Mesenchymal stem cell (in vitro differentiated cells and primary cell): ENCODE measurements at regions not wholly inside any gene's neighbourhood (a gene's known extent, or its start where the extent isn't known, plus 50 kb on each side); places are given as distances from the start of the nearest gene placed in this dataset.
A peak's percentile ranks its signal among the peaks of the same experiment; 100 is the strongest.

Source experiments
- DNase-seq: peaks from one replicate; pipeline ENCODE4 v3.0.0-alpha.2; 2013
- H2AFZ ChIP-seq: one replicate; pipeline ENCODE4 v1.6.1; 2013; ENCODE audit warnings: low read depth, mild to moderate bottlenecking, control low read depth, inconsistent platforms, low read length, moderate library complexity
- H2AK5ac ChIP-seq: 2 replicates; pipeline ENCODE4 v1.6.1; 2013; ENCODE audit warnings: low read length, moderate library complexity, mild to moderate bottlenecking, inconsistent platforms; ENCODE audit not compliant: severe bottlenecking
- H2BK120ac ChIP-seq: one replicate; pipeline ENCODE4 v1.6.1; 2013; ENCODE audit warnings: low read depth, mild to moderate bottlenecking, inconsistent platforms, low read length, moderate library complexity
- H2BK12ac ChIP-seq, 2 experiments: one replicate each; pipeline ENCODE4 v1.6.1; 2013; ENCODE audit warnings: inconsistent platforms in 2 of 2, low read length in 2 of 2, mild to moderate bottlenecking in 2 of 2, moderate library complexity in 2 of 2, control low read depth in 1 of 2
- H2BK15ac ChIP-seq: one replicate; pipeline ENCODE4 v1.6.1; 2013; ENCODE audit warnings: mild to moderate bottlenecking, low read depth, inconsistent platforms; ENCODE audit not compliant: poor library complexity, severe bottlenecking
- H2BK5ac ChIP-seq: 2 replicates; pipeline ENCODE4 v1.6.1; 2013; ENCODE audit warnings: low read depth, mild to moderate bottlenecking, low read length, control low read depth, inconsistent platforms; ENCODE audit not compliant: poor library complexity, severe bottlenecking
- H3K14ac ChIP-seq, 2 experiments: one replicate each; pipeline ENCODE4 v1.6.1; 2013; ENCODE audit warnings: inconsistent platforms in 2 of 2, low read length in 2 of 2, control low read depth in 1 of 2, mild to moderate bottlenecking in 1 of 2, moderate library complexity in 1 of 2
- H3K18ac ChIP-seq, 2 experiments: one replicate each; pipeline ENCODE4 v1.6.1; 2013; ENCODE audit warnings: inconsistent platforms in 2 of 2, low read length in 2 of 2, control low read depth in 1 of 2, low read depth in 1 of 2, mild to moderate bottlenecking in 1 of 2
- H3K23ac ChIP-seq, 2 experiments: one replicate each; pipeline ENCODE4 v1.6.1; 2013; ENCODE audit warnings: inconsistent platforms in 2 of 2, low read length in 2 of 2, mild to moderate bottlenecking in 2 of 2, moderate library complexity in 2 of 2, control low read depth in 1 of 2
- H3K27ac ChIP-seq: 2 replicates; pipeline ENCODE4 v1.5.1; 2013; ENCODE audit warnings: mild to moderate bottlenecking, moderate library complexity, low read length, control low read depth, inconsistent platforms; ENCODE audit not compliant: poor library complexity, severe bottlenecking
- H3K27me3 ChIP-seq, 2 experiments: 2 replicates each; pipeline versions ENCODE4 v1.6.1 to v1.7.0; 2013; ENCODE audit warnings: low read length in 2 of 2, mild to moderate bottlenecking in 2 of 2, moderate library complexity in 2 of 2, control low read depth in 1 of 2, inconsistent platforms in 1 of 2; ENCODE audit not compliant: control insufficient read depth in 1 of 2, insufficient read depth in 1 of 2
- H3K36me3 ChIP-seq, 2 experiments: 2 replicates each; pipeline versions ENCODE4 v1.6.1 to v1.7.0; 2013; ENCODE audit warnings: low read length in 2 of 2, control low read depth in 1 of 2, inconsistent platforms in 1 of 2, low read depth in 1 of 2, mild to moderate bottlenecking in 1 of 2; ENCODE audit not compliant: insufficient read depth in 2 of 2, control insufficient read depth in 1 of 2
- H3K4ac ChIP-seq, 2 experiments: one replicate each; pipeline ENCODE4 v1.6.1; 2013; ENCODE audit warnings: inconsistent platforms in 2 of 2, low read length in 2 of 2, mild to moderate bottlenecking in 2 of 2, moderate library complexity in 2 of 2, control low read depth in 1 of 2, low read depth in 1 of 2
- H3K4me1 ChIP-seq: 2 replicates; pipeline ENCODE4 v1.6.1; 2013; ENCODE audit warnings: low read depth, low read length, control low read depth; ENCODE audit not compliant: control insufficient read depth, insufficient read depth
- H3K4me2 ChIP-seq: 2 replicates; pipeline ENCODE4 v1.6.1; 2013; ENCODE audit warnings: low read length, mild to moderate bottlenecking, inconsistent platforms; ENCODE audit not compliant: poor library complexity, severe bottlenecking
- H3K4me3 ChIP-seq, 2 experiments: 2 replicates each; pipeline versions ENCODE4 v1.5.1 to v1.7.0; 2013; ENCODE audit warnings: low read length in 2 of 2, mild to moderate bottlenecking in 2 of 2, control low read depth in 1 of 2, low read depth in 1 of 2; ENCODE audit not compliant: insufficient read depth in 1 of 2
- H3K79me1 ChIP-seq: replicated peaks from 2 replicates; pipeline ENCODE4 v1.6.1; 2013; ENCODE audit warnings: mild to moderate bottlenecking, control low read depth, low read length, inconsistent platforms; ENCODE audit not compliant: poor library complexity, severe bottlenecking
- H3K9ac ChIP-seq: 2 replicates; pipeline ENCODE4 v1.7.0; 2013; ENCODE audit warnings: mild to moderate bottlenecking, low read length, moderate library complexity
- H3K9me3 ChIP-seq: 2 replicates; pipeline ENCODE4 v1.7.0; 2013; ENCODE audit warnings: mild to moderate bottlenecking, low read length; ENCODE audit not compliant: control insufficient read depth
- H4K8ac ChIP-seq: one replicate; pipeline ENCODE4 v1.6.1; 2013; ENCODE audit warnings: inconsistent platforms, mild to moderate bottlenecking, low read length, moderate library complexity
- H4K91ac ChIP-seq: one replicate; pipeline ENCODE4 v1.6.1; 2013; ENCODE audit warnings: mild to moderate bottlenecking, low read length, inconsistent platforms
- WGBS: methylation state at CpG from one replicate; pipeline ENCODE4 v1.1.7; 2013; ENCODE audit warnings: mixed read lengths; 5-methylcytosine and 5-hydroxymethylcytosine counted together

DNA sequence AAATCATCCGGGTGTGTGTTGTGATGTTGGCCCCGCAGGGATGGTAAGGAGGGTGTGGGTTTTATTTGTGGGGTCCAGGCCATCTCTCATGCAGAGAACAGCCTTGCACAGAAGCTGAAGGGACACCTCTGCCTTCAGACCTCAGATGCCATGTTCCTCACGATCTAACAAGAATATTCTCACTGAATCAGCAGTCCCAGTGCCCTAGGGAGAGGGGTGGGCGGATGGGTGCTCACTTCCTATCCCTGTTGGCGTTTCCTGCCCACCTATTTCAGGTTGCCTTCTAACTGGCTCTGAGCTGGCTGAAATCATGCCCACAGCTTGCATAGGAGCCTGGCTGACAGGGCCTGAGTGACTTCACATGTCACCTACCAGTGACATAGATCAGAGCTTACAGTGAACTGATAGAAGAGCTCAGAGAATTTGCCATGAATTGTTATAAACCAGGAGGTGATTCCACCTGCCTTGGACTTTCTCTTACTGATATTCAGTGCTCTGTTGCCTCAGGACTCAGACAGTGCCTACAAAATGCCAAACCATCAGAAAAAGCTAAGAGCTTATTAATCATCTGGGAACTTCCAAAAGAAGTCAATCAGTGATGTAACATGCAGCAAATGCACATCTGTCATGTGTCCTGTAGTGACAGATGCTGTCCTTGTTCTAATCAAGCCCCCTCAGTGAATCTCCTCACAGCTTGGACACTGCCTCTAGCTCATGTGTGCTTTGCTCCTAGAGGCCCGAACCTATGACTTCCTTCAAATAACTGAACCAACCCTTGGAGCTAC lies 186.8 kb upstream of the ADRA1D start:
- WGBS, result 83% methylated on average over 6 of the region's 6 CpGs
- no peak overlapping the region for H2BK5ac ChIP-seq

DNA sequence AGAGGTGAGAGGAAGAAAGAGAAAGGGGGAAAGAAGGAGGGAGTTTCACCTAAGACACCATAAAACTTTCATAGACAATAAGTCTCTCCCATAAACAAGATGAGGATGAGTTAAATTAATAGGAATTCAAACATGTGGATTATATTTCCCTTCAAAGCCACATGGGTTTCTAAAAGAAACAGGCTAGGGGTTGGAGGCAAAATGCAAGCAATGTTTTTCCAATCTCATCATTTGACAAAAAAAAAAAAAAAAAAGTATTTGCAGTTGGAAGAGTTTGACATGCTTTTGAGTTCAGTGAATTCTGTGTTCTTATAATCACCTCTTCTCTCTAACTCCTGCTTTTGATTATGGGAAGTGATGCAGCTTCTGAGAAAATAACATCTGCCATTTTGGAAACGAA lies 186.1 kb upstream of the ADRA1D start:
- Histone ChIP-seq H3K79me1 (no peaks in the 10 kb centered on the region), H3K4ac (no peak overlapping the region), H3K4me1 (no peaks in the 10 kb centered on the region), H3K27ac (no peak overlapping the region), H2BK120ac (no peak overlapping the region), H4K91ac (no peak overlapping the region), H3K4me3 (peak overlapping the region in 1 of 2 experiments; percentile 35), H3K9me3 (no peaks in the 10 kb centered on the region), H2BK15ac (no peak overlapping the region), H2AFZ (no peak overlapping the region), H2BK5ac (no peak overlapping the region), H3K36me3 (no peaks in the 10 kb centered on the region), H3K9ac (peak overlapping the region; percentile 71), H3K18ac (no peak overlapping the region), H2AK5ac (no peak overlapping the region), H3K27me3 (peaks cover 3 to 4% of the 10 kb centered on the region in 2 experiments), H2BK12ac (no peak overlapping the region), H4K8ac (no peak overlapping the region), H3K23ac (no peak overlapping the region), H3K4me2 (no peak overlapping the region), H3K14ac (no peak overlapping the region)
- no peak for DNase-seq
- 47% methylated on average over 1 of the region's 1 CpG for WGBS

More for the DNA sequence above, 186.8 kb upstream of the ADRA1D start:
- no peak overlapping the region for H2BK15ac ChIP-seq
- no peaks in the 10 kb centered on the region for H3K36me3 ChIP-seq
- H3K27ac ChIP-seq, result no peak overlapping the region
- H2AFZ ChIP-seq, result no peak overlapping the region
- no peaks in the 10 kb centered on the region for H3K4me1 ChIP-seq
- no peak overlapping the region for H3K18ac ChIP-seq
- no peak overlapping the region for H2BK12ac ChIP-seq
- no peak for DNase-seq
- H3K4me2 ChIP-seq, result no peak overlapping the region
- H3K9me3 ChIP-seq, result no peaks in the 10 kb centered on the region
- H3K4me3 ChIP-seq, result no peak overlapping the region
- H3K79me1 ChIP-seq, result no peaks in the 10 kb centered on the region
- no peak overlapping the region for H3K4ac ChIP-seq
- no peak overlapping the region for H2AK5ac ChIP-seq
- H3K23ac ChIP-seq, result no peak overlapping the region
- no peak overlapping the region for H3K14ac ChIP-seq
- peaks cover 3 to 4% of the 10 kb centered on the region in 2 experiments for H3K27me3 ChIP-seq
- peak overlapping the region; percentile 71 for H3K9ac ChIP-seq
- no peak overlapping the region for H2BK120ac ChIP-seq
- H4K8ac ChIP-seq, result no peak overlapping the region
- H4K91ac ChIP-seq, result no peak overlapping the region

DNA sequence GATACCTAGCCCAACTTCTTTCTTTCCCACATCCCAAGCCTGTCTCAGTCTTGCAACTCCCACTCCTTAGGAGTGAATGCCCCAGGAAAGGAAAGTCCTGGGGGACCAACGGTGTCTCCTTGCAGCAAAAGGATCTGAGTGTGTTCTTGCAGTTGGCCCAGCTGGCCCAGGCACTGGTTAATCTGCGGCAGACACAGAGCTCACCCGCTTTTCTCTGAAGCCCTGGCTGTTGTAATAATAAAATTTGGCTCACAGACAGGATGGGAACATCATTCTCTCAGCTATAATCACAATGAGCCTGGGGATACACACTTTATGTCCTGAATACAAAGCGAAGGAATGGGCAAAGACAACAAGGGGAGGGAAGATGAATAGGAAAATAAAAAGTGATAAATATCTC lies 185.6 kb upstream of the ADRA1D start:
- H3K9ac ChIP-seq, result peak overlapping the region; percentile 71
- no peaks in the 10 kb centered on the region for H3K9me3 ChIP-seq
- no peak for DNase-seq
- peak overlapping the region in 1 of 2 experiments; percentile 35 for H3K4me3 ChIP-seq
- no peak overlapping the region for H2AFZ ChIP-seq
- no peak overlapping the region for H3K23ac ChIP-seq
- H3K4me2 ChIP-seq, result no peak overlapping the region
- no peak overlapping the region for H2AK5ac ChIP-seq
- no peak overlapping the region for H3K4ac ChIP-seq
- H2BK120ac ChIP-seq, result no peak overlapping the region
- H3K27ac ChIP-seq, result no peak overlapping the region
- H2BK5ac ChIP-seq, result no peak overlapping the region
- H2BK12ac ChIP-seq, result no peak overlapping the region
- no peak overlapping the region for H2BK15ac ChIP-seq
- no peak overlapping the region for H3K18ac ChIP-seq
- H3K36me3 ChIP-seq, result no peaks in the 10 kb centered on the region
- no peak overlapping the region for H3K14ac ChIP-seq
- no peaks in the 10 kb centered on the region for H3K4me1 ChIP-seq
- whole genome bisulfite sequencing, result 80% methylated on average over 4 of the region's 4 CpGs
- no peak overlapping the region for H4K8ac ChIP-seq
- no peaks in the 10 kb centered on the region for H3K79me1 ChIP-seq
- H3K27me3 ChIP-seq, result peaks cover 3 to 4% of the 10 kb centered on the region in 2 experiments
- no peak overlapping the region for H4K91ac ChIP-seq

DNA sequence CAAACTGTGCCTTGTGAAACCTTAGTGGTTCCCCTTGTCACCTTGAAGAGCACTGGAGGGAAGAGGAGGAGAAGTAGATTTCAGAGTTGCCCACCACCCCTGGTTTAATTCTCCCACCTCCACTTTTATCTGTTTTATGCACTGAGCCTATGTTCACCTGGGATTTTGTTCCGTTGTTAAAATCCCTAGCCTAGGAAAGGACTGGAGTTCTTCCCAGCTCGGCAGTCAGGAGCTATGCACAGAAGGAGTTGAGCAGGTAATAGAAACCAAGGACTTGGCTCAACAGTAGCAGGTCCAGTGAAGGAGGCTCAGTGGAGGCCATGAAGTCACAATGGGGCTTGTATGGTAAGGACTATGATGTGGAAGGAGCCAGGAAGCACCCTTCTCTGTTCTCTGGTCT lies 182.4 kb upstream of the ADRA1D start:
- H3K79me1 ChIP-seq, result no peaks in the 10 kb centered on the region
- 90% methylated on average over 2 of the region's 2 CpGs for WGBS
- no peak overlapping the region for H4K8ac ChIP-seq
- no peak overlapping the region for H2BK120ac ChIP-seq
- no peak overlapping the region for H4K91ac ChIP-seq
- no peak overlapping the region for H2BK12ac ChIP-seq
- H2AK5ac ChIP-seq, result no peak overlapping the region
- peaks cover 3 to 4% of the 10 kb centered on the region in 2 experiments for H3K27me3 ChIP-seq
- DNase-seq, result no peak
- H2BK15ac ChIP-seq, result no peak overlapping the region
- H3K4me1 ChIP-seq, result no peaks in the 10 kb centered on the region
- no peak overlapping the region for H3K4me2 ChIP-seq
- no peak overlapping the region for H2BK5ac ChIP-seq
- no peak overlapping the region for H3K4ac ChIP-seq
- no peaks in the 10 kb centered on the region for H3K9me3 ChIP-seq
- no peak overlapping the region for H3K23ac ChIP-seq
- H3K9ac ChIP-seq, result no peak overlapping the region
- H3K27ac ChIP-seq, result no peak overlapping the region
- no peak overlapping the region for H3K4me3 ChIP-seq
- H3K14ac ChIP-seq, result no peak overlapping the region
- H3K18ac ChIP-seq, result no peak overlapping the region
- H3K36me3 ChIP-seq, result no peaks in the 10 kb centered on the region
- no peak overlapping the region for H2AFZ ChIP-seq
